ENCODE measurements at regions not wholly inside any gene's neighbourhood (a gene's known extent, or its start where the extent isn't known, plus 50 kb on each side); places are given as distances from the start of the nearest gene placed in this dataset.

GRCh38 chr20:12597551-12597950, 411.2 kb upstream of the SPTLC3 start:
- TF ChIP-seq EP300 (IDR thresholded peaks at IDR 0.05) (no peak), CTCF (IDR thresholded peaks at IDR 0.05) (no peak)
